Body of pancreas (tissue), 4 donors: ENCODE measurements at regions not wholly inside any gene's neighbourhood (a gene's known extent, or its start where the extent isn't known, plus 50 kb on each side); places are given as distances from the start of the nearest gene placed in this dataset.

Source experiments
- ATAC-seq: fragments of 150-250 bp; one replicate; pipeline ENCODE4 v1.9.1; 2016
- DNase-seq, 4 donors: peaks; one replicate each; pipeline ENCODE4 v3.0.0-alpha.2; 2019
- H3K27ac ChIP-seq, 4 donors: fragments of 200-600 bp; sonication (generic); 1 replicate in 3 of 4; 2 replicates in 1 of 4; pipeline versions ENCODE4 v1.5.1 to v1.6.1; 2016 to 2019; ENCODE audit warnings: mild to moderate bottlenecking in 1 of 4, mixed read lengths in 1 of 4, moderate library complexity in 1 of 4
- H3K27me3 ChIP-seq, 2 donors: fragments of 200-600 bp; sonication (generic); one replicate each; pipeline ENCODE4 v1.6.0; 2016; ENCODE audit warnings: mild to moderate bottlenecking in 1 of 2
- H3K36me3 ChIP-seq, 2 donors: fragments of 200-600 bp; sonication (generic); replicated peaks in 1 of 2; 2 replicates each; pipeline ENCODE4 v1.5.1; 2016; ENCODE audit warnings: low read depth in 2 of 2; ENCODE audit not compliant: insufficient read depth in 1 of 2
- H3K4me1 ChIP-seq: fragments of 200-600 bp; sonication (generic); one replicate; pipeline ENCODE4 v1.6.0; 2016
- H3K4me3 ChIP-seq, 2 donors: fragments of 200-600 bp; sonication (generic); 1 replicate in 1 of 2; 2 replicates in 1 of 2; pipeline ENCODE4 v1.5.1; 2016 to 2019
- H3K9me3 ChIP-seq, 3 donors: fragments of 200-600 bp; sonication (generic); 1 replicate in 2 of 3; 2 replicates in 1 of 3; pipeline ENCODE4 v1.5.1; 2016
- CTCF ChIP-seq, 7 experiments: fragments of 450-650 bp in 4 of 7; fragments of 200-600 bp in 3 of 7; sonication (generic) in 3 of 7; IDR thresholded peaks; one replicate each; pipeline ENCODE4 v1.5.1; 2016 to 2019; ENCODE audit warnings: antibody characterized with exemption in 7 of 7
- POLR2A ChIP-seq, 3 donors: fragments of 450-650 bp; IDR thresholded peaks; one replicate each; pipeline ENCODE4 v1.6.1; 2016; ENCODE audit warnings: antibody characterized with exemption in 3 of 3, mild to moderate bottlenecking in 2 of 3
- WGBS, 2 donors: methylation state at CpG; one replicate each; pipeline ENCODE4 v1.1.5; 2017; 5-methylcytosine and 5-hydroxymethylcytosine counted together
- intact Hi-C: fragments of 100-400 bp; cut with DNase I; formaldehyde crosslinking; loops from one replicate; pipeline ENCODE4 v1.15.1; 2023

- Histone ChIP-seq H3K27me3 (no peaks in the 10 kb centered on the region), H3K4me3 (no peak overlapping the region), H3K27ac (no peak overlapping the region), H3K4me1 (no peaks in the 10 kb centered on the region), H3K9me3 (no peaks in the 10 kb centered on the region), H3K36me3 (no peaks in the 10 kb centered on the region)
- DNase-seq (no peak), ATAC-seq (no peak)
- 67 to 75% methylated on average over 4 of the region's 4 CpGs for WGBS, 2 donors
- intact Hi-C loops: no loop called here
- TF ChIP-seq POLR2A (IDR thresholded peaks at IDR 0.05) (no peak), CTCF (IDR thresholded peaks at IDR 0.05) (no peak)
Observed at GRCh38 chr4:127416115-127416514, 216.6 kb upstream of the INTU start.

GRCh38 chr4:127417885-127418535 is 214.7 kb upstream of the INTU start:
- TF ChIP-seq POLR2A (IDR thresholded peaks at IDR 0.05): no peak
- no peak for TF ChIP-seq CTCF (IDR thresholded peaks at IDR 0.05)
- no peaks in the 10 kb centered on the region for H3K9me3 ChIP-seq
- H3K36me3 ChIP-seq: no peaks in the 10 kb centered on the region
- no peaks in the 10 kb centered on the region for H3K4me1 ChIP-seq
- H3K4me3 ChIP-seq: no peak overlapping the region
- ATAC-seq (no peak), DNase-seq (no peak)
- WGBS, 2 donors: 27 to 32% methylated on average over 3 of the region's 3 CpGs
- H3K27ac ChIP-seq: no peak overlapping the region
- intact Hi-C loops: no loop called here
- H3K27me3 ChIP-seq: no peaks in the 10 kb centered on the region

- H3K4me3 ChIP-seq: no peak overlapping the region
- no peaks in the 10 kb centered on the region for H3K9me3 ChIP-seq
- H3K36me3 ChIP-seq: no peaks in the 10 kb centered on the region
- H3K27me3 ChIP-seq: no peaks in the 10 kb centered on the region
- no peak for DNase-seq
- TF ChIP-seq CTCF (IDR thresholded peaks at IDR 0.05) (no peak), POLR2A (IDR thresholded peaks at IDR 0.05) (no peak)
- ATAC-seq: no peak
- 20 to 38% methylated on average over 1 of the region's 1 CpG for WGBS, 2 donors
- H3K27ac ChIP-seq: no peak overlapping the region
- intact Hi-C loops: no loop called here
- H3K4me1 ChIP-seq: no peaks in the 10 kb centered on the region
Observed at GRCh38 chr4:127419431-127419830, 213.3 kb upstream of the INTU start.

- DNase-seq (no peak), ATAC-seq (no peak)
- no peaks in the 10 kb centered on the region for H3K9me3 ChIP-seq
- no peak overlapping the region for H3K4me3 ChIP-seq
- no peaks in the 10 kb centered on the region for H3K4me1 ChIP-seq
- H3K27me3 ChIP-seq: no peaks in the 10 kb centered on the region
- H3K27ac ChIP-seq: no peak overlapping the region
- no peaks in the 10 kb centered on the region for H3K36me3 ChIP-seq
- intact Hi-C loops: no loop called here
- TF ChIP-seq POLR2A (IDR thresholded peaks at IDR 0.05): no peak
- TF ChIP-seq CTCF (IDR thresholded peaks at IDR 0.05): no peak
Observed at GRCh38 chr4:127421437-127421836, 211.3 kb upstream of the INTU start.

GRCh38 chr4:127425202-127425845 is 207.4 kb upstream of the INTU start:
- DNase-seq: no peak
- no peaks in the 10 kb centered on the region for H3K27me3 ChIP-seq

More at GRCh38 chr4:127425202-127425845, 207.4 kb upstream of the INTU start:
- intact Hi-C loops: no loop called here
- Histone ChIP-seq H3K4me1 (no peaks in the 10 kb centered on the region), H3K4me3 (no peak overlapping the region), H3K27ac (no peak overlapping the region), H3K36me3 (no peaks in the 10 kb centered on the region), H3K9me3 (no peaks in the 10 kb centered on the region)
- no peak for TF ChIP-seq CTCF (IDR thresholded peaks at IDR 0.05)
- no peak for TF ChIP-seq POLR2A (IDR thresholded peaks at IDR 0.05)
- WGBS, 2 donors: 74 to 77% methylated on average over 5 to 11 of the region's 11 CpGs
- no peak for ATAC-seq
